Smooth muscle cell (in vitro differentiated cells): ENCODE measurements at regions not wholly inside any gene's neighbourhood (a gene's known extent, or its start where the extent isn't known, plus 50 kb on each side); places are given as distances from the start of the nearest gene placed in this dataset.

ENCODE experiments used
- DNase-seq: peaks from one replicate; lab custom pipeline; 2025; ENCODE audit not compliant: unreplicated experiment; lab: John Stamatoyannopoulos, UW
- H2AFZ ChIP-seq: fragments of 200-600 bp; sonication (generic); 2 replicates; pipeline ENCODE4 v1.6.0; 2016; ENCODE audit warnings: antibody characterized with exemption, low read depth, mild to moderate bottlenecking
- H3F3A ChIP-seq: fragments of 200-600 bp; sonication (generic); 2 replicates; pipeline ENCODE4 v1.6.0; 2017; ENCODE audit warnings: antibody characterized with exemption, low read depth
- H3K27ac ChIP-seq: fragments of 200-600 bp; sonication (generic); 2 replicates; pipeline ENCODE4 v1.5.1; 2016; ENCODE audit warnings: low read depth, mild to moderate bottlenecking
- H3K27me3 ChIP-seq: fragments of 200-600 bp; sonication (generic); 2 replicates; pipeline ENCODE4 v1.6.1; 2016; ENCODE audit warnings: low read depth, mild to moderate bottlenecking
- H3K36me3 ChIP-seq: fragments of 200-600 bp; sonication (generic); 2 replicates; pipeline ENCODE4 v1.5.1; 2016; ENCODE audit warnings: low read depth
- H3K4me1 ChIP-seq: fragments of 200-600 bp; sonication (generic); 2 replicates; pipeline ENCODE4 v1.5.1; 2016; ENCODE audit warnings: low read depth
- H3K4me2 ChIP-seq: fragments of 200-600 bp; sonication (generic); 2 replicates; pipeline ENCODE4 v1.6.0; 2016; ENCODE audit warnings: mild to moderate bottlenecking
- H3K4me3 ChIP-seq: fragments of 200-600 bp; sonication (generic); 2 replicates; pipeline ENCODE4 v1.5.1; 2016; ENCODE audit warnings: mild to moderate bottlenecking
- H3K79me2 ChIP-seq: fragments of 200-600 bp; sonication (generic); 2 replicates; pipeline ENCODE4 v1.6.0; 2016; ENCODE audit warnings: low read depth, mild to moderate bottlenecking
- H3K9ac ChIP-seq: fragments of 200-600 bp; sonication (generic); 2 replicates; pipeline ENCODE4 v1.6.0; 2016; ENCODE audit warnings: low read depth
- H3K9me3 ChIP-seq: fragments of 200-600 bp; sonication (generic); replicated peaks from 2 replicates; pipeline ENCODE4 v1.5.1; 2016; ENCODE audit warnings: low read depth
- H4K20me1 ChIP-seq: fragments of 200-600 bp; sonication (generic); 2 replicates; pipeline ENCODE4 v1.6.0; 2016; ENCODE audit warnings: low read depth
- WGBS: methylation state at CpG from one replicate; pipeline ENCODE4 v1.1.7; 2016; ENCODE audit warnings: low lambda C conversion rate; 5-methylcytosine and 5-hydroxymethylcytosine counted together
- TF ChIP-seq, protein P1 (sequence below): fragments of 200-600 bp; sonication (generic); IDR thresholded peaks from 2 replicates; pipeline ENCODE4 v1.5.1; 2017; ENCODE audit warnings: borderline replicate concordance, mild to moderate bottlenecking, antibody characterized with exemption; ENCODE audit not compliant: insufficient read depth, poor library complexity, severe bottlenecking

GRCh38 chr18:31241900-31242409, 76.0 kb upstream of the DSG1 start:
- Histone ChIP-seq H4K20me1 (no peaks in the 10 kb centered on the region), H3K9me3 (no peaks in the 10 kb centered on the region), H3K4me3 (no peak overlapping the region), H3K4me1 (peaks cover 33% of the 10 kb centered on the region), H3K36me3 (no peaks in the 10 kb centered on the region), H2AFZ (peak overlapping the region; percentile 39), H3K27me3 (no peaks in the 10 kb centered on the region), H3K79me2 (no peaks in the 10 kb centered on the region), H3K27ac (peak overlapping the region; percentile 91), H3K4me2 (peak overlapping the region; percentile 19), H3K9ac (peak overlapping the region; percentile 32), H3F3A (peaks cover 3% of the 10 kb centered on the region)
- TF ChIP-seq, protein P1, sequence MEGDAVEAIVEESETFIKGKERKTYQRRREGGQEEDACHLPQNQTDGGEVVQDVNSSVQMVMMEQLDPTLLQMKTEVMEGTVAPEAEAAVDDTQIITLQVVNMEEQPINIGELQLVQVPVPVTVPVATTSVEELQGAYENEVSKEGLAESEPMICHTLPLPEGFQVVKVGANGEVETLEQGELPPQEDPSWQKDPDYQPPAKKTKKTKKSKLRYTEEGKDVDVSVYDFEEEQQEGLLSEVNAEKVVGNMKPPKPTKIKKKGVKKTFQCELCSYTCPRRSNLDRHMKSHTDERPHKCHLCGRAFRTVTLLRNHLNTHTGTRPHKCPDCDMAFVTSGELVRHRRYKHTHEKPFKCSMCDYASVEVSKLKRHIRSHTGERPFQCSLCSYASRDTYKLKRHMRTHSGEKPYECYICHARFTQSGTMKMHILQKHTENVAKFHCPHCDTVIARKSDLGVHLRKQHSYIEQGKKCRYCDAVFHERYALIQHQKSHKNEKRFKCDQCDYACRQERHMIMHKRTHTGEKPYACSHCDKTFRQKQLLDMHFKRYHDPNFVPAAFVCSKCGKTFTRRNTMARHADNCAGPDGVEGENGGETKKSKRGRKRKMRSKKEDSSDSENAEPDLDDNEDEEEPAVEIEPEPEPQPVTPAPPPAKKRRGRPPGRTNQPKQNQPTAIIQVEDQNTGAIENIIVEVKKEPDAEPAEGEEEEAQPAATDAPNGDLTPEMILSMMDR, result peak; percentile 62
- WGBS, result 25% methylated on average over 2 of the region's 2 CpGs
- DNase-seq, result no peak

- Histone ChIP-seq H3K9me3 (no peaks in the 10 kb centered on the region), H3K9ac (peak overlapping the region; percentile 1), H2AFZ (peak overlapping the region; percentile 60), H3K27me3 (no peaks in the 10 kb centered on the region), H4K20me1 (no peaks in the 10 kb centered on the region), H3K79me2 (no peaks in the 10 kb centered on the region), H3F3A (peaks cover 11% of the 10 kb centered on the region), H3K36me3 (no peaks in the 10 kb centered on the region), H3K27ac (peak overlapping the region; percentile 91), H3K4me1 (peaks cover 35% of the 10 kb centered on the region), H3K4me2 (no peak overlapping the region), H3K4me3 (no peak overlapping the region)
- WGBS, result 39% methylated on average over 11 of the region's 11 CpGs
- TF ChIP-seq, protein P1, result no peak
- no peak for DNase-seq
These were observed 74.0 kb upstream of the DSG1 start for GRCh38 chr18:31243740-31244512.

DNA sequence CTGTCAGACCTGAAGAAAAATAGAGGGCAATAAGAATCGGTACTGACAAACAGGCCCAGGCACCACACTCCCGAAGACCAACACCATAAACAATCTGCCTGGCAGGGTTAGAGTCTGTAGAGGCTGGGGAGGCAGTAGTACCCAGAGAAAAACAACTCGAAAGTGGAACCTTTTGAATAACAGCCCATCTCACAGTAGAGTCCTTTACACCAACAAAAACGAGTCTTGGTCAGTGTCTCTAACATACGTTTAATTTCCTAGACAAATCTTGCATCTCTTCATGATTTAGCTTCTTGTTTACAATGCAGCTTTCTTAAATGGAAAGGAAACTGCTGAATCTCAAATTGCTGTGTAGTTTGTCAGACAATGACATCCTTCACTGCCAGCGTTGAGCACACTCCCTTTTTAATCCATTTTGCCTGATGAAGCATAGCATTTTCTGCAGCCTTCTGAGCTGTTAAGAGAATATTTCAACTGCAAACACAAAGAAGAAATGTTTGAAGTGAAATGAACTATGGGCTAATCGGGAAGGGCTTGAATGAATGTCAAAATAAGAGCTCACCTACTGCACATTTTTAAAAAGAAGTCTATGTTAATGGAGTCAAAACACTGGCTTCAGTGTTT, 73.1 kb upstream of the DSG1 start:
- H3K4me1 ChIP-seq, result peaks cover 36% of the 10 kb centered on the region
- no peak for DNase-seq
- H3K79me2 ChIP-seq, result no peaks in the 10 kb centered on the region
- peaks cover 11% of the 10 kb centered on the region for H3F3A ChIP-seq
- TF ChIP-seq, protein P1, result no peak
- H3K36me3 ChIP-seq, result no peaks in the 10 kb centered on the region
- H3K27me3 ChIP-seq, result no peaks in the 10 kb centered on the region
- 30% methylated on average over 7 of the region's 7 CpGs for WGBS
- H3K4me3 ChIP-seq, result no peak overlapping the region
- peak overlapping the region; percentile 91 for H3K27ac ChIP-seq
- H3K9ac ChIP-seq, result peak overlapping the region; percentile 21
- H3K9me3 ChIP-seq, result no peaks in the 10 kb centered on the region
- H4K20me1 ChIP-seq, result no peaks in the 10 kb centered on the region
- H3K4me2 ChIP-seq, result peak overlapping the region; percentile 47
- peak overlapping the region; percentile 60 for H2AFZ ChIP-seq
